Stimulated activated CD4-positive, alpha-beta T cell treated with anti-CD3 and anti-CD28 coated beads, Interleukin-12 subunit alpha, Interleukin-12 subunit beta, amount 100 ng/mL, for 24 hours (primary cell): ENCODE measurements at regions not wholly inside any gene's neighbourhood (a gene's known extent, or its start where the extent isn't known, plus 50 kb on each side); places are given as distances from the start of the nearest gene placed in this dataset.
"Not testable (repeated sequence)": the region's sequence is repeated elsewhere in the genome, so short reads cannot be mapped to it uniquely, and the experiment has no call there.

Experiments used
- DNase-seq, 2 experiments: peaks; one replicate each; pipeline ENCODE4 v3.0.0-alpha.2; 2020; ENCODE audit warnings: low read depth in 2 of 2

- DNase-seq: no peak
Measured at GRCh38 chr13:48808683-48809082, 155.0 kb downstream of the CYSLTR2 start.

DNA sequence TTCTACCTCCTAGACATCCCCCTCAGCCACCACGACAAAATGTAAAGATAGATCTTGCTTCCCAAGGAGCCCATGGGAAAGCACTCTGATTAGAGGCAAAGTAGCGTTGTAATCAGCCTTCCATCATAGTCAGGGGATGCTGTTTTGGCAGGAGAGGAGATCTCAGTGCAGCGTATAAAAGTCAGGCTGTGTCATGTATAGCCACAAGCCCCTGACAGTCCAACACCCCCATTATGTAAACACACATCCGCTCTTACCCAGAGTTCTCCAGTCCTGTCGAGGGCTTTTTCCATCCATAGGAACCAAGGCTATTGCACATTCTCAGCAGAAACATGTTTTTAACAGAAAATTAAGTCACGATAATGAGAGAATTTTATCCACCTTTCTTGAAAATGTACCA lies 156.3 kb downstream of the CYSLTR2 start:
- no peak for DNase-seq

GRCh38 chr13:48813518-48813917 lies 159.8 kb downstream of the CYSLTR2 start:
- no peak for DNase-seq

DNA sequence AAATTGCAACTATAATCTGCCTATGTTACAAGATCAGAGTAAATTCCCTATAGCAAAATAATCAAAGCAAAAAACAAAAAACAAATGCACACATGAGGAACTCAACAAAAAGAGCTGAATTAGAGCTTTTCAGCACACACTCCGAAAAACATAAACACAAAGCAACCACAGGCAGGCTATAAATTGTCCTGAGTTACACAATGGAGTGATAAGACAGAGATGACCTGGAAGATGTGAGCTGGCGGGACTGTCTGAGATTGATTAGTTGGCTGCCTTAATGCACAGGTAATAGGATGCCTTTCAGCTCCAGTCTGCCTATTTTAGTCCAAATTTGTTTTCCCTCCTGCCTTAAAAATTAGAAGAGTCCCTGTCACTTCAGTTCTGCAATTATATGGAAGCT lies 159.0 kb upstream of the FNDC3A start:
- no peak for DNase-seq

DNA sequence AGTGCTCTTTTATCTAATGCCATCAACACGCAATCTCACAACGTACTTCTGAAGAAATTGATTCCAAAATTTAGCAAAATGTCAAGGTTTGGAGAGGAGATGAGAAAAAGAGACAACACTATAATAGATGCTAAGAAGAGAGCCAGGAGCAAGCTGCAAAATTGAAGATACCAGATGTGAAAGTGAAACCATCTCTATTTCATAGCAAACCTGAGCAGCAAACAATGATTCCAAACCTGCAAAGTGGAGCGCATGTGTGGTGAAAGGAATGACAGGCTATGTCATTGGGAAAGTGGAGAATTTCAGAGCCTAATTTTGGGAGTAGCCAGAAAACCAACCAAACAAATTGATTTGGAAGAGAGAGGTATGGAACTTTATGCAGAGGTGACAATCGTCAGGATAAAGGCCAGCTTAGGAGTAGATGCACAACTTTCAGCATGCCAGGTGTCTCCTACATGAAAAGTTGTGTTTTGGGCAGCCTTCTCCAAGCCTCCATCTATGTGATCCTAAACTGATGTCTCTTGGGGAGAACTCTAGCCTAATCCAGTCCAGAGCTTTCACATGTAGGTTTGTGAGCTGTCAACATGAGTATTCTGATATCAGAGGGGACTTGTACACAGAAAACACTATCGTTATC lies 158.4 kb upstream of the FNDC3A start:
- no peak for DNase-seq

- no peak for DNase-seq
Measured at GRCh38 chr13:48818495-48819356, 157.0 kb upstream of the FNDC3A start.

- DNase-seq: no peak
Measured at GRCh38 chr13:48819376-48819775, 156.3 kb upstream of the FNDC3A start.

DNA sequence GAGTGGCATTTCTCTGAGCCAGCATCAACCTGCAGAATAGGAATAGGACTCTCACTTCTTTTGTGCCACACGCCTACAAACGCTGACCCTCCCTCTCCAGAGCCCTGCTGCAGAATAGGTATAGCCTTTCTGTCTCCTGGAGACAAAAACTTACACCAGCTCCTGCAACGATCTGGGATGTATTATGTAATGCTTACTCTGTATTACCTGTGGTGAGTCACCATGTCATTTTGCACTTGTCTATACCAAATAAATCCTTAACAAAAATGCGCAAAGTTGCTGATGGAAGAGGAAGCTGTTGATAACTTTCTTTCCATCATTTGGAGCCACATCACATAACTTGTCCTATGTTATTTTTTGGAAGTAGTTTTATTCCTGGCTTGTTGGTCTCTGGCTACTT lies 155.8 kb upstream of the FNDC3A start:
- no peak for DNase-seq

- not testable (repeated sequence) for DNase-seq
Measured at GRCh38 chr13:48823526-48823925, 152.2 kb upstream of the FNDC3A start.

DNA sequence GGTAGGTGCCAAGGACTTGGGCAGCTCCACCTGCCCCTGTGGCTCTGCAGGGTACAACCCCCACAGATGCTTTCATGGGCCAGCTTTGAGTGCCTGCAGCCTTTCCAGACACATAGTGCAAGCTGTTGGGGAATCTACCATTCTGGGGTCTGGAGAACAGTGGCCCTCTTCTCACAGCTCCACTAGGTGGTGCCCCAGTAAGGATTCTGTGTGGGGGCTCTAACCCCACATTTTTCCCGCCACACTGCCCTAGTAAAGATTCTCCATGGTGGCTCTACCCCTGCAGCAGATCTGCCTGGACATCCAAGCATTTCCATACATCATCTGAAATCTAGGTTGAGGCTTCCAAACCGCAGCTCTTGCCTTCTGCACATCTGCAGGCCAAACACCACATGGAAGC lies 149.7 kb upstream of the FNDC3A start:
- DNase-seq: no peak

- not testable (repeated sequence) for DNase-seq
Measured at GRCh38 chr13:48826922-48827454, 148.7 kb upstream of the FNDC3A start.

- no peak for DNase-seq
Measured at GRCh38 chr13:48827709-48828108, 148.0 kb upstream of the FNDC3A start.

GRCh38 chr13:48828962-48829411 lies 146.7 kb upstream of the FNDC3A start:
- no peak for DNase-seq

- no peak for DNase-seq
Measured at GRCh38 chr13:48829536-48829935, 146.2 kb upstream of the FNDC3A start.

- DNase-seq: no peak
Measured at GRCh38 chr13:48831248-48831647, 144.5 kb upstream of the FNDC3A start.

DNA sequence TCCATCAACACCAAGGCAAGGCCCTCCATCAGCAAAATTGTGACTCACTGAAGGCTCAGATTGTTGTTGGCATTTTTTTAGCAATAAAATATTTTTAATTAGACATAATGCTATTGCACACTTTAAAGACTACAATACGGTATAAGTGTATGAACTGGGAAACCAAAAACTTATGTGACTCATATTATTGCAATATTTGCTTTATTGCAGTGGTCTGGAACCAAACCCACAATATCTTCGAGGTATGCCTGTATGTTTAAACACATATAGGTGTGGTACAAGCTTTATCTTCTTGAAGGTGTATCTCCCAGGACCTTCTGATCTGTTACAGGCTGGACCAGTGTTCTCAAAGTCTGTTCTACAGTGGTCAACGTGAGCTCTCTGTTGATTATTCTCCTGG lies 142.3 kb upstream of the FNDC3A start:
- no peak for DNase-seq

DNA sequence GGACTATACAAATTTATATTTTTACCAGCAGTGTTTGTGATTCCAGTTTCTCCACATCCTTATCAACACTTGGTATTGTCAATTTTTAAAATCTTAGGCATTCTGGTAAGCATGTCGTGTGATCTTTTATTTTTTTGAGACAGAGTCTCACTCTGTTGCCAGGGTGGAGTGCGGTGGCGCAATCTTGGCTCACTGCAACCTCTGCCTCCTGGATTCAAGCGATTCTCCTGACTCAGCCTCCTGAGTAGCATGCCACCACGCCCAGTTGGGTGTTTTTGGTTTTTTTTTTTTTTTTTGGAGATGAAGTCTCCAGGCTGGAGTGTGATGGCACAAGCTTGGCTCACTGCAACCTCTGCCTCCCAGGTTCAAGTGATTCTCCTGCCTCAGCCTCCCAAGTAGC lies 140.4 kb upstream of the FNDC3A start:
- DNase-seq: not testable (repeated sequence)

DNA sequence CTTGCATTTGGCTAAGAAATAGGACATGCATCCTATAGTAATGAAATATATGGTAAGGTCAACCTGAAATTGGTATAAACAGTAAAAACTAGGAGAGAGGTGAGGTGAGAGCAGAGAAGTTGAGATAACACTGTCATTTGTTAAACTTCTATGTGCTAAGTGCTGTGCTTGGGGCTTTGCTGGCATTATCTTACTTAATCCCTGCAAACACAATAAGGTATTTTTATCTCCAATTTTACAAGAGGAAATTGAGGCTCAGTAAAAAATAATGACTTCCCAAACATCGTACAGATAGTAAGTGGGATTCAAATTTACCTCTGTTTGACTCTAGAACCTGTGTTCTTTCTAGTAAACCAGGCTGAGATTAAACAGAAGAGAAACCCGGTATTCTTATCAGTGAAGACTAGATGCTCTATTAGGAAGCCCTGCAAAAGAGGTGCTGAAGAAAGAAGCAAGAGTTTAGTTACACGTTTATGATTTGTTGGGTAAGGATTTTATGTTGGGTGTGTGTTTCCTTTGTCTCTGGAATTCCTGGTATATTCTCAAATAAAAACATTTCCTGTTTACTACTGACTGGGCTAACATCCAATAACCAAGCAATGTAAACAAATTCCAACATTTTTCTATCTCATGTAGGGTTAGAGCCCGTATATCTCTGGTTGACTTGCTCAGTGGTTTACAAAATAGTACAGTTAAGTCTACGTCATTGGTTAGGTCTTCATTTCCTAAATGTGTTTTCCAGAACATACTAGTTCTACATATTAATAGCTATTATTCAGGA lies 137.3 kb upstream of the FNDC3A start:
- DNase-seq: no peak

DNA sequence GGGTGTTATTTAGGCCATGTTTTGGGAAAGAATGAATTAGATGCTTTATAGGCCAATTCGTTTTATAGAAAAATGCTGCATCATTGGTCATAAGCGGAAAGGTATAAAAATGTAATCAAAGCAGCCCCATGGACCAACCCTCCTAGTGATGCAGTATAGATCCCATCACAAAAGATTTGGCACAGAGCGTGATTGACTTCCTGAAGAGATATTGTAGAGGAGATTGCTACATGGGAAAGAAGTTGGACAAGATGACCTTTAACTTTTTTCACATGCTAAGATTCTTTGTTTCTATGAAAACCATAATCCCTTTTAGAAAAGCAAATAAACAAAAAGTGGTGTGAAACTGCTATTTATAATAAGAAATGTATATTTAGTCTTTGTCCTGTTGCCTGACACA lies 136.5 kb upstream of the FNDC3A start:
- DNase-seq: no peak

GRCh38 chr13:48840366-48840765 lies 135.3 kb upstream of the FNDC3A start:
- no peak for DNase-seq

GRCh38 chr13:48842316-48842715 lies 133.4 kb upstream of the FNDC3A start:
- no peak for DNase-seq
